ENCODE measurements at regions not wholly inside any gene's neighbourhood (a gene's known extent, or its start where the extent isn't known, plus 50 kb on each side); places are given as distances from the start of the nearest gene placed in this dataset.
"Not testable (repeated sequence)": the region's sequence is repeated elsewhere in the genome, so short reads cannot be mapped to it uniquely, and the experiment has no call there.

DNA sequence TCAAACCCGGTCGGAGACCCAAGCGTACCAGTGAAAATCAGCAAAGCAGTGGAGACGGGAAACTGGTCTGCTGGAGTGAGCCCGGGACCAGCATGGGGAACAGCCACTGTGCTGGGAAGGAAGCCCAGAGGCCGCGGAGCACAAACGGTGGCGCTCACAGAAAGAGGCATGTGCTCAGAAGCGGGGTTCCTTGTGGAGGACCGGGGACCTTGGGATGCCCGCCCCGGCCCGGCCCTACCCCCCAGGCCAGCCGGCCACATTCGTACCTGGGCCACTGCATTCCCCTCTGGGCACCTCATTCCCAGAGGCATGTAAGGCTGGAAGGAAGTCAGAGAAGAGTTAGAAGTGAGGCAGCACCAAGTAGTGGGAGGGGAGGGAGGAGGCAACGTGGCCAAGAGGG is 79.3 kb downstream of the RFLNA start:
- Histone ChIP-seq H3K36me3 (ENCODE audit: low read length) (no peaks in the 10 kb centered on the region), H3K27ac (ENCODE audit: low read depth, low read length) (no peak overlapping the region), H3K27me3 (ENCODE audit: low read length) (no peaks in the 10 kb centered on the region), H3K9me3 (ENCODE audit: insufficient read depth, low read length) (no peaks in the 10 kb centered on the region), H3K79me2 (ENCODE audit: insufficient read depth, low read length) (no peaks in the 10 kb centered on the region), H3K4me2 (ENCODE audit: low read depth, low read length, poor library complexity, severe bottlenecking) (no peak overlapping the region), H3K4me3 (ENCODE audit: insufficient read depth, low read length, poor library complexity, severe bottlenecking) (no peak overlapping the region), H3K9ac (ENCODE audit: low read length) (no peak overlapping the region), H2AFZ (ENCODE audit: low read depth, low read length, severe bottlenecking) (no peak overlapping the region), H4K20me1 (ENCODE audit: low read depth, low read length) (no peaks in the 10 kb centered on the region), H3F3A (ENCODE audit: insufficient read depth) (no peaks in the 10 kb centered on the region), H3K9me2 (replicated peaks; ENCODE audit: insufficient read depth, low read length) (no peaks in the 10 kb centered on the region)
- TF ChIP-seq, protein P1, sequence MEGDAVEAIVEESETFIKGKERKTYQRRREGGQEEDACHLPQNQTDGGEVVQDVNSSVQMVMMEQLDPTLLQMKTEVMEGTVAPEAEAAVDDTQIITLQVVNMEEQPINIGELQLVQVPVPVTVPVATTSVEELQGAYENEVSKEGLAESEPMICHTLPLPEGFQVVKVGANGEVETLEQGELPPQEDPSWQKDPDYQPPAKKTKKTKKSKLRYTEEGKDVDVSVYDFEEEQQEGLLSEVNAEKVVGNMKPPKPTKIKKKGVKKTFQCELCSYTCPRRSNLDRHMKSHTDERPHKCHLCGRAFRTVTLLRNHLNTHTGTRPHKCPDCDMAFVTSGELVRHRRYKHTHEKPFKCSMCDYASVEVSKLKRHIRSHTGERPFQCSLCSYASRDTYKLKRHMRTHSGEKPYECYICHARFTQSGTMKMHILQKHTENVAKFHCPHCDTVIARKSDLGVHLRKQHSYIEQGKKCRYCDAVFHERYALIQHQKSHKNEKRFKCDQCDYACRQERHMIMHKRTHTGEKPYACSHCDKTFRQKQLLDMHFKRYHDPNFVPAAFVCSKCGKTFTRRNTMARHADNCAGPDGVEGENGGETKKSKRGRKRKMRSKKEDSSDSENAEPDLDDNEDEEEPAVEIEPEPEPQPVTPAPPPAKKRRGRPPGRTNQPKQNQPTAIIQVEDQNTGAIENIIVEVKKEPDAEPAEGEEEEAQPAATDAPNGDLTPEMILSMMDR (IDR thresholded peaks at IDR 0.05; ENCODE audit: insufficient read depth, low read length, poor library complexity, severe bottlenecking): no peak
- TF ChIP-seq EZH2phosphoT487 (conservative IDR thresholded peaks at IDR 0.05; ENCODE audit: low read length): no peak

DNA sequence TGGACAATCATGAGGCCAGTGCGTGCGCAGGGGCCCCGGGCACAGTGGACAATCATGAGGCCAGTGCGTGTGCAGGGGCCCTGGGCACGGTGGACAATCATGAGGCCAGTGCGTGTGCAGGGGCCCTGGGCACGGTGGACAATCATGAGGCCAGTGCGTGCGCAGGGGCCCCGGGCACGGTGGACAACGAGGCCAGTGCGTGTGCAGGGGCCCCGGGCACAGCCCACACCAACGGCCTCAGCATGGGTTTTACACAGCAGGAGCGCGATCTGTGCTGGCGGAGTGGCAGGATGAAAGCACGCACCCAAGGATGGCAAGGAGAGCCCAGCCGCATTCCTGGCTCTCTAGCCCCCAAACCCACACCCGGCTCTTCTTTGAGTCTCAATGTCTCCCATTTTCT is 78.8 kb downstream of the RFLNA start:
- not testable (repeated sequence) for H3K36me3 ChIP-seq (ENCODE audit: low read length); H4K20me1 ChIP-seq (ENCODE audit: low read depth, low read length); H3K79me2 ChIP-seq (ENCODE audit: insufficient read depth, low read length); H3K27ac ChIP-seq (ENCODE audit: low read depth, low read length); H2AFZ ChIP-seq (ENCODE audit: low read depth, low read length, severe bottlenecking); H3K27me3 ChIP-seq (ENCODE audit: low read length); H3K4me2 ChIP-seq (ENCODE audit: low read depth, low read length, poor library complexity, severe bottlenecking); H3F3A ChIP-seq (ENCODE audit: insufficient read depth); H3K9ac ChIP-seq (ENCODE audit: low read length); H3K9me2 ChIP-seq (replicated peaks; ENCODE audit: insufficient read depth, low read length); H3K9me3 ChIP-seq (ENCODE audit: insufficient read depth, low read length); H3K4me3 ChIP-seq (ENCODE audit: insufficient read depth, low read length, poor library complexity, severe bottlenecking)

DNA sequence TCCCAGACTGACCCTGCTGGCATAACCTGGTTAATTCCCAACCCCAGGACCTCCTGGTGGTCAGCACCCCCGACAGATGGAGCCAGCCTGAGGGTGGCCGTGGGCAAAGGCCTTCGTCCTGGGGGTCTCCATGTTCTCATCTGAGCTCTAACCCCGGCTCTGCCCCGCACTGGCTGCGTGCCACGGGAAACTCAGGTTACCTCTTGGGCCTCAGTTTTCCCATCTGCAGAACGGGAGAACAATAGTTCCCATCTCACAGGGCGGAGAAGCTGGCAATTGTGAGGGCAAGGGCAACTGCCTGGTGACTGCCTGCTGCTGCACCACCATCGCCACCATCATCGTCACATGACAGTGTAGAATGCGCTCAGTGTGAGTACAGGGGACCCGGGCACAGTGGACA is 77.9 kb downstream of the RFLNA start:
- Histone ChIP-seq H3K4me2 (ENCODE audit: low read depth, low read length, poor library complexity, severe bottlenecking) (no peak overlapping the region), H3K4me3 (ENCODE audit: insufficient read depth, low read length, poor library complexity, severe bottlenecking) (no peak overlapping the region), H3K27ac (ENCODE audit: low read depth, low read length) (no peak overlapping the region), H3K9ac (ENCODE audit: low read length) (no peak overlapping the region), H3K79me2 (ENCODE audit: insufficient read depth, low read length) (no peaks in the 10 kb centered on the region), H3K36me3 (ENCODE audit: low read length) (no peaks in the 10 kb centered on the region), H2AFZ (ENCODE audit: low read depth, low read length, severe bottlenecking) (no peak overlapping the region), H3K9me2 (replicated peaks; ENCODE audit: insufficient read depth, low read length) (no peaks in the 10 kb centered on the region), H3K27me3 (ENCODE audit: low read length) (no peaks in the 10 kb centered on the region), H4K20me1 (ENCODE audit: low read depth, low read length) (no peaks in the 10 kb centered on the region), H3F3A (ENCODE audit: insufficient read depth) (no peaks in the 10 kb centered on the region), H3K9me3 (ENCODE audit: insufficient read depth, low read length) (no peaks in the 10 kb centered on the region)
- no peak for TF ChIP-seq EZH2phosphoT487 (conservative IDR thresholded peaks at IDR 0.05; ENCODE audit: low read length)
- TF ChIP-seq, protein P1 (IDR thresholded peaks at IDR 0.05; ENCODE audit: insufficient read depth, low read length, poor library complexity, severe bottlenecking): no peak

DNA sequence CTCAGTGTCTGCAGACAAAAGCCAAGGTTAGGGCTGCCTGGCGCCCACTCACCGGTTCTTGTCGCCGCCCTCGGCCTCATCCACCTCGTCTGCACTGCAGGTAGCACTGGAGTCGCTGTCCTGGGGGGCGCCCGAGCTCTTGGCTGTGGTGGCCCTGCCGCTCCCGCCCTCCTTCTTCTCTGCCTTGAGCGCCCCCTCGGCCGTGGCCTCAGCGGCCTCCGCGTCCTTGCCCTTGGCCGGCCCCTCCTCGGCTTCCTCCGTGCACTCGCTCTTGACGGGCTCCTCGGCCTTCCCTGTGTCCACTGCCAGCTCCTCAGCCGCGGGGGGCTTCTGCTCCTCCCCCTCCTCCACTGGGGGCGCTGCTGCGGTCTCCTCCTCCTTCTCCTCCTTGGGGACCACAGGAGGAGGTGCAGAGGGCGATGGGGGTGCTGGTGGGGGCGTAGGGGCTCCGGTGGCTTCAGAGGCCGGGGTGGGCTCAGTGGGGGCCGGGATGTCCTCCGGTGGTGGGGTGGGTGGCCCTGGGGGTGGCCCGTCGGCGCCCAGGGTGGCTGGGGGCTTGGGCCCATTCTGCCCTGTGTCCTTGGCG is 77.2 kb downstream of the RFLNA start:
- Histone ChIP-seq H4K20me1 (ENCODE audit: low read depth, low read length) (no peaks in the 10 kb centered on the region), H3K36me3 (ENCODE audit: low read length) (no peaks in the 10 kb centered on the region), H3K27me3 (ENCODE audit: low read length) (no peaks in the 10 kb centered on the region), H3K9ac (ENCODE audit: low read length) (no peak overlapping the region), H3K9me3 (ENCODE audit: insufficient read depth, low read length) (no peaks in the 10 kb centered on the region), H3K9me2 (replicated peaks; ENCODE audit: insufficient read depth, low read length) (no peaks in the 10 kb centered on the region), H2AFZ (ENCODE audit: low read depth, low read length, severe bottlenecking) (no peak overlapping the region), H3K27ac (ENCODE audit: low read depth, low read length) (no peak overlapping the region), H3K4me3 (ENCODE audit: insufficient read depth, low read length, poor library complexity, severe bottlenecking) (no peak overlapping the region), H3K4me2 (ENCODE audit: low read depth, low read length, poor library complexity, severe bottlenecking) (no peak overlapping the region), H3F3A (ENCODE audit: insufficient read depth) (no peaks in the 10 kb centered on the region), H3K79me2 (ENCODE audit: insufficient read depth, low read length) (no peaks in the 10 kb centered on the region)
- TF ChIP-seq, protein P1 (IDR thresholded peaks at IDR 0.05; ENCODE audit: insufficient read depth, low read length, poor library complexity, severe bottlenecking): no peak
- TF ChIP-seq EZH2phosphoT487 (conservative IDR thresholded peaks at IDR 0.05; ENCODE audit: low read length): no peak

Data from SU-DHL-6 (cell line).